OCI-LY1 (cell line): ENCODE measurements at regions not wholly inside any gene's neighbourhood (a gene's known extent, or its start where the extent isn't known, plus 50 kb on each side); places are given as distances from the start of the nearest gene placed in this dataset.

ENCODE experiments used
- EZH2 ChIP-seq: fragments of 200-600 bp; sonication (generic), shearing (Covaris generic); IDR thresholded peaks from 2 replicates; pipeline ENCODE4 v1.8.0; 2017; ENCODE audit warnings: borderline replicate concordance, mixed run types, mild to moderate bottlenecking, antibody characterized with exemption, low read length, moderate library complexity, mixed read lengths
- TF ChIP-seq, protein P1 (sequence below): fragments of 200-600 bp; sonication (generic), shearing (Covaris generic); IDR thresholded peaks from 2 replicates; pipeline ENCODE4 v1.5.1; 2017; ENCODE audit warnings: mild to moderate bottlenecking, antibody characterized with exemption, low read length, moderate library complexity, mixed read lengths

- TF ChIP-seq, protein P1, sequence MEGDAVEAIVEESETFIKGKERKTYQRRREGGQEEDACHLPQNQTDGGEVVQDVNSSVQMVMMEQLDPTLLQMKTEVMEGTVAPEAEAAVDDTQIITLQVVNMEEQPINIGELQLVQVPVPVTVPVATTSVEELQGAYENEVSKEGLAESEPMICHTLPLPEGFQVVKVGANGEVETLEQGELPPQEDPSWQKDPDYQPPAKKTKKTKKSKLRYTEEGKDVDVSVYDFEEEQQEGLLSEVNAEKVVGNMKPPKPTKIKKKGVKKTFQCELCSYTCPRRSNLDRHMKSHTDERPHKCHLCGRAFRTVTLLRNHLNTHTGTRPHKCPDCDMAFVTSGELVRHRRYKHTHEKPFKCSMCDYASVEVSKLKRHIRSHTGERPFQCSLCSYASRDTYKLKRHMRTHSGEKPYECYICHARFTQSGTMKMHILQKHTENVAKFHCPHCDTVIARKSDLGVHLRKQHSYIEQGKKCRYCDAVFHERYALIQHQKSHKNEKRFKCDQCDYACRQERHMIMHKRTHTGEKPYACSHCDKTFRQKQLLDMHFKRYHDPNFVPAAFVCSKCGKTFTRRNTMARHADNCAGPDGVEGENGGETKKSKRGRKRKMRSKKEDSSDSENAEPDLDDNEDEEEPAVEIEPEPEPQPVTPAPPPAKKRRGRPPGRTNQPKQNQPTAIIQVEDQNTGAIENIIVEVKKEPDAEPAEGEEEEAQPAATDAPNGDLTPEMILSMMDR = no peak
- TF ChIP-seq EZH2 = no peak
These were observed 680.7 kb upstream of the SALL1 start for GRCh38 chr16:51831595-51832367.
